Breast epithelium (tissue), 4 donors: ENCODE measurements at regions not wholly inside any gene's neighbourhood (a gene's known extent, or its start where the extent isn't known, plus 50 kb on each side); places are given as distances from the start of the nearest gene placed in this dataset.

Experiments
- DNase-seq, 2 donors: peaks; one replicate each; pipeline ENCODE4 v3.0.0-alpha.2; 2019; ENCODE audit warnings: low spot score in 2 of 2
- H3K27ac ChIP-seq, 2 donors: fragments of 200-600 bp; sonication (generic) in 1 of 2; one replicate each; pipeline ENCODE4 v1.5.1; 2016 to 2019; ENCODE audit warnings: mild to moderate bottlenecking in 1 of 2
- H3K27me3 ChIP-seq, 2 donors: fragments of 200-600 bp; sonication (generic) in 1 of 2; one replicate each; pipeline versions ENCODE4 v1.5.1 to v1.6.0; 2017 to 2019; ENCODE audit warnings: control low read depth in 1 of 2, mild to moderate bottlenecking in 1 of 2
- H3K36me3 ChIP-seq: fragments of 200-600 bp; one replicate; pipeline ENCODE4 v1.5.1; 2019
- H3K4me1 ChIP-seq, 2 donors: fragments of 200-600 bp; sonication (generic); one replicate each; pipeline ENCODE4 v1.5.1; 2016 to 2019; ENCODE audit warnings: control low read depth in 1 of 2
- H3K4me3 ChIP-seq, 3 donors: fragments of 200-600 bp; sonication (generic); 1 replicate in 2 of 3; 2 replicates in 1 of 3; pipeline ENCODE4 v1.5.1; 2016 to 2019; ENCODE audit warnings: mild to moderate bottlenecking in 3 of 3, moderate library complexity in 2 of 3
- H3K9me3 ChIP-seq, 2 donors: fragments of 200-600 bp; sonication (generic) in 1 of 2; one replicate each; pipeline ENCODE4 v1.5.1; 2016 to 2019; ENCODE audit warnings: control low read depth in 1 of 2
- POLR2A ChIP-seq: fragments of 450-650 bp; IDR thresholded peaks from one replicate; pipeline ENCODE4 v1.6.1; 2016; ENCODE audit warnings: antibody characterized with exemption, mild to moderate bottlenecking, moderate library complexity
- POLR2AphosphoS5 ChIP-seq, 3 donors: sonication (generic); formaldehyde crosslinking; IDR thresholded peaks; one replicate each; pipeline ENCODE4 v1.6.1; 2017; ENCODE audit warnings: antibody characterized with exemption in 3 of 3
- intact Hi-C: fragments of 100-400 bp; cut with DNase I; formaldehyde crosslinking; loops from one replicate; pipeline ENCODE4 v1.15.1; 2023; ENCODE audit warnings: low total_unique reads
- TF ChIP-seq, protein P1 (sequence below), 3 donors: fragments of 450-650 bp; IDR thresholded peaks; one replicate each; pipeline ENCODE4 v1.5.1; 2016 to 2017; ENCODE audit warnings: antibody characterized with exemption in 3 of 3, mild to moderate bottlenecking in 3 of 3, moderate library complexity in 3 of 3

- no peak for DNase-seq
- Histone ChIP-seq H3K4me1 (no peaks in the 10 kb centered on the region), H3K27ac (no peak overlapping the region), H3K27me3 (no peaks in the 10 kb centered on the region), H3K4me3 (no peak overlapping the region), H3K9me3 (peaks cover 8 to 14% of the 10 kb centered on the region in 2 donors), H3K36me3 (no peaks in the 10 kb centered on the region)
- intact Hi-C loops: no loop called here
- TF ChIP-seq POLR2AphosphoS5 (IDR thresholded peaks at IDR 0.05) (no peak), POLR2A (no peak)
- TF ChIP-seq, protein P1, sequence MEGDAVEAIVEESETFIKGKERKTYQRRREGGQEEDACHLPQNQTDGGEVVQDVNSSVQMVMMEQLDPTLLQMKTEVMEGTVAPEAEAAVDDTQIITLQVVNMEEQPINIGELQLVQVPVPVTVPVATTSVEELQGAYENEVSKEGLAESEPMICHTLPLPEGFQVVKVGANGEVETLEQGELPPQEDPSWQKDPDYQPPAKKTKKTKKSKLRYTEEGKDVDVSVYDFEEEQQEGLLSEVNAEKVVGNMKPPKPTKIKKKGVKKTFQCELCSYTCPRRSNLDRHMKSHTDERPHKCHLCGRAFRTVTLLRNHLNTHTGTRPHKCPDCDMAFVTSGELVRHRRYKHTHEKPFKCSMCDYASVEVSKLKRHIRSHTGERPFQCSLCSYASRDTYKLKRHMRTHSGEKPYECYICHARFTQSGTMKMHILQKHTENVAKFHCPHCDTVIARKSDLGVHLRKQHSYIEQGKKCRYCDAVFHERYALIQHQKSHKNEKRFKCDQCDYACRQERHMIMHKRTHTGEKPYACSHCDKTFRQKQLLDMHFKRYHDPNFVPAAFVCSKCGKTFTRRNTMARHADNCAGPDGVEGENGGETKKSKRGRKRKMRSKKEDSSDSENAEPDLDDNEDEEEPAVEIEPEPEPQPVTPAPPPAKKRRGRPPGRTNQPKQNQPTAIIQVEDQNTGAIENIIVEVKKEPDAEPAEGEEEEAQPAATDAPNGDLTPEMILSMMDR (IDR thresholded peaks at IDR 0.05): no peak
Measured at GRCh38 chr1:55416164-55416842, 201.1 kb upstream of the USP24 start.

DNA sequence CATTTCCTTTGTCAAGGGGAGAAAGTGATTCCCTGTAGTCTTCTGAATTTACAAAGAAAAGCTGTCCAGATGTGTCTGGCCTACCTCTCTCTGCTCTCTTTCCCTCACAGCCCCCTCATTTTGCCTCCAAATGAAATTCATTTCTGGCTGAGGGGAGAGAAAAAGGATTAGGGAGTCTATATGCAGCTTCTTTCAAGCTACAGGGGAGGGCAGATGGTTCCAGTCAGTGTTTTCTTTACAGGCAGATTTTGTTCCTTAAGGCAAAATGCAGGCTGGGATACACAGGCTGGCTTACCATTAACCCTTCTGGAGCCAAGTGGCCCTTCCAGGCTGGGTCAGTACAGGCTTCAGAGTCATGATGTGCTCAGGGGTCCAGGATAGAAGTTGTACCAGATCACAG is 198.1 kb upstream of the USP24 start:
- H3K36me3 ChIP-seq: no peaks in the 10 kb centered on the region
- H3K27ac ChIP-seq: no peak overlapping the region
- no peaks in the 10 kb centered on the region for H3K4me1 ChIP-seq
- intact Hi-C loops: no loop called here
- no peak overlapping the region for H3K4me3 ChIP-seq
- DNase-seq: no peak
- peaks cover 8 to 14% of the 10 kb centered on the region in 2 donors for H3K9me3 ChIP-seq
- TF ChIP-seq POLR2AphosphoS5 (IDR thresholded peaks at IDR 0.05): no peak
- TF ChIP-seq, protein P1 (IDR thresholded peaks at IDR 0.05): no peak
- TF ChIP-seq POLR2A: no peak
- no peaks in the 10 kb centered on the region for H3K27me3 ChIP-seq

- Histone ChIP-seq H3K27me3 (no peaks in the 10 kb centered on the region), H3K9me3 (peaks cover 8 to 14% of the 10 kb centered on the region in 2 donors), H3K27ac (no peak overlapping the region), H3K36me3 (no peaks in the 10 kb centered on the region), H3K4me1 (no peaks in the 10 kb centered on the region), H3K4me3 (no peak overlapping the region)
- intact Hi-C loops: no loop called here
- DNase-seq: no peak
- no peak for TF ChIP-seq POLR2AphosphoS5 (IDR thresholded peaks at IDR 0.05)
- TF ChIP-seq POLR2A: no peak
- TF ChIP-seq, protein P1 (IDR thresholded peaks at IDR 0.05): no peak
Measured at GRCh38 chr1:55412060-55412459, 196.9 kb upstream of the USP24 start.

GRCh38 chr1:55402671-55403464 is 187.7 kb upstream of the USP24 start:
- no peak for TF ChIP-seq POLR2AphosphoS5 (IDR thresholded peaks at IDR 0.05)
- TF ChIP-seq POLR2A: no peak
- no peaks in the 10 kb centered on the region for H3K27me3 ChIP-seq
- no peak for DNase-seq
- H3K9me3 ChIP-seq: no peaks in the 10 kb centered on the region
- no peaks in the 10 kb centered on the region for H3K36me3 ChIP-seq
- no peaks in the 10 kb centered on the region for H3K4me1 ChIP-seq
- H3K27ac ChIP-seq: no peak overlapping the region
- intact Hi-C loops: no loop called here
- H3K4me3 ChIP-seq: no peak overlapping the region

- Histone ChIP-seq H3K27ac (no peak overlapping the region), H3K4me1 (no peaks in the 10 kb centered on the region), H3K4me3 (no peak overlapping the region), H3K36me3 (no peaks in the 10 kb centered on the region), H3K9me3 (no peaks in the 10 kb centered on the region), H3K27me3 (no peaks in the 10 kb centered on the region)
- TF ChIP-seq, protein P1 (IDR thresholded peaks at IDR 0.05): no peak
- TF ChIP-seq POLR2A (no peak), POLR2AphosphoS5 (IDR thresholded peaks at IDR 0.05) (no peak)
- intact Hi-C loops: no loop called here
- DNase-seq: no peak
Measured at GRCh38 chr1:55402142-55402541, 187.0 kb upstream of the USP24 start.
